LNCaP clone FGC (cell line): ENCODE measurements at regions not wholly inside any gene's neighbourhood (a gene's known extent, or its start where the extent isn't known, plus 50 kb on each side); places are given as distances from the start of the nearest gene placed in this dataset.

ENCODE experiments used
- DNase-seq: peaks from one replicate; pipeline ENCODE4 v3.0.0-alpha.2; 2011; ENCODE audit warnings: low read depth
- H3K4me3 ChIP-seq: 2 replicates; pipeline ENCODE4 v1.5.1; 2011; ENCODE audit warnings: mild to moderate bottlenecking, low read depth, low read length, control low read depth
- TF ChIP-seq, protein P1 (sequence below): IDR thresholded peaks from 2 replicates; pipeline ENCODE4 v1.5.1; 2012; ENCODE audit warnings: mild to moderate bottlenecking; ENCODE audit not compliant: control insufficient read depth, insufficient read depth; ENCODE audit errors: extremely low read depth

DNA sequence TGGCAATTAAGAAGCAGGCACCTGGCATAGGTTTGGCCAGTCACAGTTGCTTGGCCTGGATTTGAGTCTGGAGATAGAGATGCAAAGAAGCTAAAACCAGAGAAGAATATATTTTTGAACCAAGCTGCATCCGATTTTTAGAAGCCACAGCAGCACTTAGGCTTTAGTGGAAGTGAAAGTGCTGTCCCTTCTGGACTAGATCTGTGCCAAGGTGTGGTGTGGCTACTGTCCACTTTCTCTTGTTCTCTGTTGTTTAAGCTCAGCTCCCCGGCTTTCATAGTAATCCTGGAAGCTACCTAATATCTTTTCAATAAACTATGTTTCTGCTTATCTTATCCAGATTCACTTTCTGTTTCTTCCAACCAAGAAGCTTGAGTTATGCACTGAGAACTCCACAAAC, 183.4 kb upstream of the THRB start:
- no peak for DNase-seq
- TF ChIP-seq, protein P1, sequence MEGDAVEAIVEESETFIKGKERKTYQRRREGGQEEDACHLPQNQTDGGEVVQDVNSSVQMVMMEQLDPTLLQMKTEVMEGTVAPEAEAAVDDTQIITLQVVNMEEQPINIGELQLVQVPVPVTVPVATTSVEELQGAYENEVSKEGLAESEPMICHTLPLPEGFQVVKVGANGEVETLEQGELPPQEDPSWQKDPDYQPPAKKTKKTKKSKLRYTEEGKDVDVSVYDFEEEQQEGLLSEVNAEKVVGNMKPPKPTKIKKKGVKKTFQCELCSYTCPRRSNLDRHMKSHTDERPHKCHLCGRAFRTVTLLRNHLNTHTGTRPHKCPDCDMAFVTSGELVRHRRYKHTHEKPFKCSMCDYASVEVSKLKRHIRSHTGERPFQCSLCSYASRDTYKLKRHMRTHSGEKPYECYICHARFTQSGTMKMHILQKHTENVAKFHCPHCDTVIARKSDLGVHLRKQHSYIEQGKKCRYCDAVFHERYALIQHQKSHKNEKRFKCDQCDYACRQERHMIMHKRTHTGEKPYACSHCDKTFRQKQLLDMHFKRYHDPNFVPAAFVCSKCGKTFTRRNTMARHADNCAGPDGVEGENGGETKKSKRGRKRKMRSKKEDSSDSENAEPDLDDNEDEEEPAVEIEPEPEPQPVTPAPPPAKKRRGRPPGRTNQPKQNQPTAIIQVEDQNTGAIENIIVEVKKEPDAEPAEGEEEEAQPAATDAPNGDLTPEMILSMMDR, result no peak
- H3K4me3 ChIP-seq, result no peak overlapping the region

DNA sequence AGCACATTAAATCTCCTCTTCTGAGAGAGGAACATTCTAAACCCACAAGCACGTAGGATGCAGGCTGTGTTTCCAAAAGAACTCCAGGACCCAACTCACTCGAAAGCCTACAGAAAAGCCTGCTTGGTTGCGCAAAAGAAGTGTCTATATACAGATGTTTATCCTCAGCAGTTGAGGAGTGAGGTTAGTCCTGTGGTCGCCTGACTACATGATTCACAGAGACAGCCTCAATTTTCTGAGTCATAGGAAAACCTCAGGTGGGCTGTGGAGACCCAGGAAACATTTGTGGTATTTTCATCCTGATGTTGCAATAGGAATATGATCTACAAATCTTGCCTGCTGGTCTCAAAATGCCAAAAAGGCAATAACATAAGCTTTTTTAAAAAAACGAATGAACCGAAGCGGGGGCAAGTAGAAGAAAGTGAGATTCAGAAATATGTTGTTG, 183.8 kb upstream of the THRB start:
- TF ChIP-seq, protein P1, result no peak
- DNase-seq, result no peak
- H3K4me3 ChIP-seq, result no peak overlapping the region

DNA sequence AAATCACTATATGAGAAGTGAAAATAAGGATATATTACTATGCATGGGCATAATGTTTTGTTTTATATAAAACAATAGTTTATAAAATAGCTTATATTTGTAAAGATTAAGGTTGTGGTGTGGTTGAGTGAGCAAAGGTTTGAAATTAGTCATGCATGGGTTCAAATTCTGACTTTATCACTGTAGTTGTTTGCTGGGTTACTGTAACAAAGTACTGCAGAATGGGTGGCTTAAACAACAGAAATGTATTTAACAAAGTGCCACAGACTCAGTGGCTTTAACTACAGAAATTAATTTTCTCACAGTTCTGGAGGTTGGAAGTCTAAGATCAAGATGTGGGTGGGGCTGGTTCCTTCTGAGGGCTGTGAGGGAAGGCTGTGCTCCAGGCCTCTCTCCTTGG, 184.8 kb upstream of the THRB start:
- TF ChIP-seq, protein P1, result no peak
- H3K4me3 ChIP-seq, result no peak overlapping the region
- no peak for DNase-seq

GRCh38 chr3:24680214-24680967, 185.7 kb upstream of the THRB start:
- H3K4me3 ChIP-seq, result no peak overlapping the region
- TF ChIP-seq, protein P1, result peak; percentile 53
- DNase-seq, result no peak

GRCh38 chr3:24682141-24682547, 187.5 kb upstream of the THRB start:
- no peak for DNase-seq
- TF ChIP-seq, protein P1, result no peak
- H3K4me3 ChIP-seq, result no peak overlapping the region

GRCh38 chr3:24683090-24683489, 188.4 kb upstream of the THRB start:
- no peak for DNase-seq
- TF ChIP-seq, protein P1, result no peak
- H3K4me3 ChIP-seq, result no peak overlapping the region
